ENCODE measurements at regions not wholly inside any gene's neighbourhood (a gene's known extent, or its start where the extent isn't known, plus 50 kb on each side); places are given as distances from the start of the nearest gene placed in this dataset.

DNA sequence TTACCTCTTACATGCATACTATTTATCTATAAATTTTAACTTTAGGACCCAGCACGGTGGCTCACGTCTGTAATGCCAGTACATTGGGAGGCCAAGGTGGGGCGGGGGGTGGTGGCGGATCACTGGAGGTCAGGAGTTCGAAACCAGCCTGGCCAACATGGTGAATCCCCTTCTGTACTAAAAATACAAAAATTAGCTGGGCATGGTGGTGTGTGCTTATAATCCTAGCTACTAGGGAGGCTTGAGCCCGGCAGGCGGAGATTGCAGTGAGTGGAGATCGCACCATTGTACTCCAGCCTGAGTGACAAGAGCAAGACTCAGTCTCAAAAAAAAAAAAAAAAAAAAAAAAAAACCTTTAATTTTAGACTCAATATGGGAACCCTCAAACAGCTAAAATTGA lies 1582.6 kb upstream of the NUDT12 start:
- Histone ChIP-seq H2BK12ac (ENCODE audit: insufficient read length, low read depth, low read length) (no peak overlapping the region), H3K56ac (ENCODE audit: insufficient read length, low read depth, low read length) (no peak overlapping the region), H3K14ac (ENCODE audit: insufficient read depth, low read length) (no peak overlapping the region), H4K20me1 (ENCODE audit: control insufficient read depth, insufficient read depth, insufficient read length) (no peaks in the 10 kb centered on the region), H3K9ac (ENCODE audit: extremely low read depth, insufficient read length, low read length) (no peak overlapping the region), H4K5ac (ENCODE audit: insufficient read length, low read depth, low read length) (no peak overlapping the region), H2AFZ (ENCODE audit: low read length) (no peak overlapping the region), H3K4me1 (ENCODE audit: insufficient read depth, low read length) (no peaks in the 10 kb centered on the region), H4K8ac (replicated peaks; ENCODE audit: insufficient read length, low read depth, low read length) (no peak overlapping the region), H3K79me1 (ENCODE audit: insufficient read depth, low read depth, low read length, poor library complexity, severe bottlenecking) (no peaks in the 10 kb centered on the region), H3K27me3 (ENCODE audit: insufficient read depth, low read length) (no peaks in the 10 kb centered on the region), H3K23me2 (ENCODE audit: insufficient read length, low read depth, low read length, poor library complexity, severe bottlenecking) (no peaks in the 10 kb centered on the region), H2BK15ac (ENCODE audit: low read depth, low read length) (no peak overlapping the region), H4K91ac (ENCODE audit: insufficient read length, low read depth, low read length) (no peak overlapping the region), H2BK5ac (ENCODE audit: insufficient read length, low read length) (no peak overlapping the region), H2BK20ac (ENCODE audit: low read depth, low read length, poor library complexity, severe bottlenecking) (no peak overlapping the region), H3K9me3 (ENCODE audit: control insufficient read depth, low read depth, low read length) (no peaks in the 10 kb centered on the region), H3K4ac (ENCODE audit: low read depth, low read length) (no peak overlapping the region), H3K18ac (ENCODE audit: insufficient read length, low read depth, low read length) (no peak overlapping the region), H2BK120ac (ENCODE audit: low read depth, low read length, poor library complexity, severe bottlenecking) (no peak overlapping the region), H3K79me2 (ENCODE audit: insufficient read depth, low read length) (no peaks in the 10 kb centered on the region), H3K27ac (ENCODE audit: insufficient read length, low read depth, low read length) (no peak overlapping the region), H3T11ph (ENCODE audit: low read length) (no peak overlapping the region), H3K23ac (ENCODE audit: insufficient read length, low read depth, low read length) (no peak overlapping the region), H3K4me2 (ENCODE audit: insufficient read depth, insufficient read length, low read length) (no peak overlapping the region), H2AK5ac (ENCODE audit: insufficient read length, low read length) (no peak overlapping the region)
- H3K4me3 Mint-ChIP-seq: no peak overlapping the region
- H3K9me3 Mint-ChIP-seq: no peaks in the 10 kb centered on the region
- TF ChIP-seq, protein P1, sequence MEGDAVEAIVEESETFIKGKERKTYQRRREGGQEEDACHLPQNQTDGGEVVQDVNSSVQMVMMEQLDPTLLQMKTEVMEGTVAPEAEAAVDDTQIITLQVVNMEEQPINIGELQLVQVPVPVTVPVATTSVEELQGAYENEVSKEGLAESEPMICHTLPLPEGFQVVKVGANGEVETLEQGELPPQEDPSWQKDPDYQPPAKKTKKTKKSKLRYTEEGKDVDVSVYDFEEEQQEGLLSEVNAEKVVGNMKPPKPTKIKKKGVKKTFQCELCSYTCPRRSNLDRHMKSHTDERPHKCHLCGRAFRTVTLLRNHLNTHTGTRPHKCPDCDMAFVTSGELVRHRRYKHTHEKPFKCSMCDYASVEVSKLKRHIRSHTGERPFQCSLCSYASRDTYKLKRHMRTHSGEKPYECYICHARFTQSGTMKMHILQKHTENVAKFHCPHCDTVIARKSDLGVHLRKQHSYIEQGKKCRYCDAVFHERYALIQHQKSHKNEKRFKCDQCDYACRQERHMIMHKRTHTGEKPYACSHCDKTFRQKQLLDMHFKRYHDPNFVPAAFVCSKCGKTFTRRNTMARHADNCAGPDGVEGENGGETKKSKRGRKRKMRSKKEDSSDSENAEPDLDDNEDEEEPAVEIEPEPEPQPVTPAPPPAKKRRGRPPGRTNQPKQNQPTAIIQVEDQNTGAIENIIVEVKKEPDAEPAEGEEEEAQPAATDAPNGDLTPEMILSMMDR (conservative IDR thresholded peaks at IDR 0.05): no peak
- no peaks in the 10 kb centered on the region for H3K27me3 Mint-ChIP-seq (ENCODE audit: low read depth)
- H3K4me1 Mint-ChIP-seq: no peaks in the 10 kb centered on the region
- no peaks in the 10 kb centered on the region for H3K36me3 Mint-ChIP-seq (ENCODE audit: insufficient read depth in 1 of 3, low read depth in 3 of 3)
- WGBS (ENCODE audit: extremely low coverage, insufficient read length, low lambda C conversion rate): no CpG with 5 or more reads among the region's 8 CpGs
- no peak for DNase-seq
- no peak overlapping the region for H3K27ac Mint-ChIP-seq
